ENCODE measurements at regions not wholly inside any gene's neighbourhood (a gene's known extent, or its start where the extent isn't known, plus 50 kb on each side); places are given as distances from the start of the nearest gene placed in this dataset.

- TF ChIP-seq CTCF (IDR thresholded peaks at IDR 0.05 in 8 of 11, conservative IDR thresholded peaks at IDR 0.05 in 3 of 11) (no peak), POLR2AphosphoS5 (IDR thresholded peaks at IDR 0.05) (no peak), POLR2A (IDR thresholded peaks at IDR 0.05) (no peak)
These were observed 117.6 kb upstream of the PHACTR1 start for GRCh38 chr6:12598919-12599318.

All from spleen (tissue), 7 donors.